ENCODE measurements at regions not wholly inside any gene's neighbourhood (a gene's known extent, or its start where the extent isn't known, plus 50 kb on each side); places are given as distances from the start of the nearest gene placed in this dataset.

DNA sequence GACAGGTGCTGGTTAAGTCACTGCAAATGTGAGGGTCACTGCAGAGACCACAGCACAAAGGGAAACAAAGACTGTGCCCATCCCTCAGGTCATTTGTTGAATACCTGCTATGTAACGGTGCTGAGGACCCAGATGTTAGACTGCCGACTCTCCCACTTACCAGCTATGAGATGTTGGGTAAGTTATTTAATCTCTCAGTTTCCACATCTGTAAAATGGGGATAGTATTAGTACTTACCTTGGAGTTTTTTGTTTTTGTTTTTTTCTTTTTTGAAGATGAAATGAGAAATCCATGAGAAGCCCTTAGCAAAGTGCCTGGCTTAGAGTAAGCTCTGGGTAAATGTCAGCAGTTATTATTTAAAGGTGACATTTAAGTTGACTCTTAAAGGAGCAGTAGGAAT lies 50.5 kb upstream of the PMFBP1 start:
- DNase-seq (ENCODE audit: low read depth in 1 of 2, low spot score in 2 of 2) (no peak), FAIRE-seq (no peak)
- H2BK120ac ChIP-seq (replicated peaks; ENCODE audit: low read depth, low read length) = no peak overlapping the region
- no peak overlapping the region for H2BK5ac ChIP-seq (ENCODE audit: low read depth, low read length)
- H3K27me3 ChIP-seq (replicated peaks in 1 of 4; ENCODE audit: control insufficient read depth in 3 of 4, extremely low read depth in 1 of 4, insufficient read depth in 3 of 4, low read length in 3 of 4) = no peaks in the 10 kb centered on the region
- no peaks in the 10 kb centered on the region for H3K9me3 ChIP-seq (ENCODE audit: insufficient read depth in 2 of 2, low read depth in 1 of 2, low read length in 1 of 2)
- H3K4me2 ChIP-seq (ENCODE audit: insufficient read depth in 1 of 2, low read depth in 2 of 2, low read length in 2 of 2) = no peak overlapping the region
- POLR2A ChIA-PET (ENCODE audit: partially characterized antibody) = no interaction called here
- no peak overlapping the region for H4K91ac ChIP-seq (replicated peaks; ENCODE audit: insufficient read length, low read length)
- 87% methylated on average over 2 of the region's 2 CpGs; no CpG with 5 or more reads in 1 of the 2 experiments for WGBS, 2 experiments (ENCODE audit: extremely low coverage in 1 of 2, insufficient coverage in 1 of 2, insufficient read length in 1 of 2, insufficient replicate concordance in 2 of 2, low coverage in 1 of 2, low lambda C conversion rate in 2 of 2, missing lambda C conversion rate in 1 of 2)
- no peaks in the 10 kb centered on the region for H4K20me1 ChIP-seq (replicated peaks in 1 of 2; ENCODE audit: control insufficient read depth in 1 of 2, insufficient read depth in 2 of 2, low read length in 2 of 2)
- CTCF ChIA-PET (ENCODE audit: partially characterized antibody) = interaction anchor here (1.1 kb wide), 1 partner anchor 21 kb away, joined by 3 read pairs; no protein-coding TSS in a partner anchor
- no peak overlapping the region for H4K8ac ChIP-seq (ENCODE audit: extremely low read depth, insufficient read depth, low read length)
- no peak overlapping the region for H3K23ac ChIP-seq (ENCODE audit: insufficient read length)
- no peak overlapping the region for H3K56ac ChIP-seq (replicated peaks; ENCODE audit: insufficient read length, low read depth, low read length)
- H3K14ac ChIP-seq (ENCODE audit: insufficient read length) = no peak overlapping the region
- TF ChIP-seq KDM4A (IDR thresholded peaks at IDR 0.05; ENCODE audit: low read depth, low read length, severe bottlenecking) (no peak), CEBPB (IDR thresholded peaks at IDR 0.05; ENCODE audit: low read depth, low read length) (no peak), GTF2F1 (IDR thresholded peaks at IDR 0.05; ENCODE audit: borderline replicate concordance, low read depth, low read length) (no peak), SAP30 (IDR thresholded peaks at IDR 0.05; ENCODE audit: insufficient read depth, insufficient replicate concordance, low read length) (no peak), SIRT6 (IDR thresholded peaks at IDR 0.05; ENCODE audit: low read length) (no peak), CHD1 (IDR thresholded peaks at IDR 0.05; ENCODE audit: low read depth, low read length) (no peak), TCF12 (IDR thresholded peaks at IDR 0.05; ENCODE audit: low read depth, low read length) (no peak), JUN (IDR thresholded peaks at IDR 0.05; ENCODE audit: low read depth, low read length) (no peak), SP1 (IDR thresholded peaks at IDR 0.05; ENCODE audit: low read depth, low read length) (no peak), RBBP5 (IDR thresholded peaks at IDR 0.05; ENCODE audit: borderline replicate concordance, low read depth, low read length) (no peak), JUND (IDR thresholded peaks at IDR 0.05; ENCODE audit: low read length) (no peak), TEAD4 (IDR thresholded peaks at IDR 0.05; ENCODE audit: low read depth, low read length) (no peak)
- TF ChIP-seq, protein P1, sequence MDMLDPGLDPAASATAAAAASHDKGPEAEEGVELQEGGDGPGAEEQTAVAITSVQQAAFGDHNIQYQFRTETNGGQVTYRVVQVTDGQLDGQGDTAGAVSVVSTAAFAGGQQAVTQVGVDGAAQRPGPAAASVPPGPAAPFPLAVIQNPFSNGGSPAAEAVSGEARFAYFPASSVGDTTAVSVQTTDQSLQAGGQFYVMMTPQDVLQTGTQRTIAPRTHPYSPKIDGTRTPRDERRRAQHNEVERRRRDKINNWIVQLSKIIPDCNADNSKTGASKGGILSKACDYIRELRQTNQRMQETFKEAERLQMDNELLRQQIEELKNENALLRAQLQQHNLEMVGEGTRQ (IDR thresholded peaks at IDR 0.05; ENCODE audit: low read length) = no peak
- TF ChIP-seq, protein P2, sequence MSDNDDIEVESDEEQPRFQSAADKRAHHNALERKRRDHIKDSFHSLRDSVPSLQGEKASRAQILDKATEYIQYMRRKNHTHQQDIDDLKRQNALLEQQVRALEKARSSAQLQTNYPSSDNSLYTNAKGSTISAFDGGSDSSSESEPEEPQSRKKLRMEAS (IDR thresholded peaks at IDR 0.05) = no peak
- no peak overlapping the region for H2BK15ac ChIP-seq (ENCODE audit: low read length)
- no peaks in the 10 kb centered on the region for H3K4me1 ChIP-seq (replicated peaks in 1 of 4; ENCODE audit: control insufficient read depth in 3 of 4, insufficient read depth in 4 of 4, low read length in 3 of 4)
- H2AFZ ChIP-seq (ENCODE audit: low read length) = no peak overlapping the region
- no peak overlapping the region for H2BK12ac ChIP-seq (ENCODE audit: low read depth, low read length)
- H3K4ac ChIP-seq (replicated peaks; ENCODE audit: insufficient read length, low read depth, low read length) = no peak overlapping the region
- no peaks in the 10 kb centered on the region for H3K79me1 ChIP-seq (ENCODE audit: low read depth, low read length)
- H2BK20ac ChIP-seq (ENCODE audit: low read length) = no peak overlapping the region
- no peak overlapping the region for H4K5ac ChIP-seq (ENCODE audit: insufficient read length, low read depth, low read length)
- H3K23me2 ChIP-seq (ENCODE audit: low read depth, low read length) = no peaks in the 10 kb centered on the region
- no peak overlapping the region for H2AK5ac ChIP-seq (ENCODE audit: low read depth, low read length)
- H3K18ac ChIP-seq (ENCODE audit: extremely low read depth, low read length) = no peak overlapping the region
- H3K27ac ChIP-seq (ENCODE audit: low read depth, low read length) = no peak overlapping the region
- H3K36me3 ChIP-seq (ENCODE audit: control insufficient read depth in 2 of 4, insufficient read depth in 4 of 4, low read length in 3 of 4) = no peaks in the 10 kb centered on the region
- no peak overlapping the region for H3K4me3 ChIP-seq (ENCODE audit: extremely low read depth in 1 of 4, insufficient read depth in 2 of 4, low read depth in 3 of 4, low read length in 4 of 4)
- no peaks in the 10 kb centered on the region for H3K79me2 ChIP-seq (ENCODE audit: control insufficient read depth in 1 of 2, insufficient read depth in 2 of 2, low read length in 2 of 2)
- H3K9ac ChIP-seq (replicated peaks in 1 of 4; ENCODE audit: extremely low read depth in 1 of 4, low read depth in 3 of 4, low read length in 3 of 4) = no peak overlapping the region
